Loucy (cell line): ENCODE measurements at regions not wholly inside any gene's neighbourhood (a gene's known extent, or its start where the extent isn't known, plus 50 kb on each side); places are given as distances from the start of the nearest gene placed in this dataset.

Experiments used
- EZH2phosphoT487 ChIP-seq: fragments of 200-600 bp; IDR thresholded peaks from 2 replicates; pipeline ENCODE4 v1.6.1; 2018; ENCODE audit warnings: antibody characterized with exemption, mild to moderate bottlenecking, moderate library complexity, borderline replicate concordance
- TF ChIP-seq, protein P1 (sequence below): fragments of 200-600 bp; sonication (generic); conservative IDR thresholded peaks from 2 replicates; pipeline ENCODE4 v1.5.1; 2014; ENCODE audit warnings: mild to moderate bottlenecking, antibody characterized with exemption, low read length

DNA sequence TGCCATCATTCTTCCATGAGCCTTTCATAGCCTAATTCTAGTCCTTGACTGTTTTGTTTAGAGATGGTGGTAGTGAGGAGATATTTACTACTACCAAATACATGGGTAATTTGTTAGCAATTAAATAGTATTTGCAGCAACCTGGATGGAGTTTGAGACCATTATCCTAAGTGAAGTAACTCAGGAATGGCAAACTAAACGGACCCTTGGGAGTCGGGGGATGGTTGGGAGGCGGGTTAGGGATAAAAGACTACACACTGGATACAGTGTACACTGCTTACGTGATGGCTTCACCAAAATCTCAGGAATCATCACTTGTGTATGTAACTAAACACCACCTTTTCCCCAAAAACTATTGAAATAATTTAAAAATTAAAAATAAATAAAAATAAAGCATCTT is 809.2 kb upstream of the ZNF608 start:
- TF ChIP-seq, protein P1, sequence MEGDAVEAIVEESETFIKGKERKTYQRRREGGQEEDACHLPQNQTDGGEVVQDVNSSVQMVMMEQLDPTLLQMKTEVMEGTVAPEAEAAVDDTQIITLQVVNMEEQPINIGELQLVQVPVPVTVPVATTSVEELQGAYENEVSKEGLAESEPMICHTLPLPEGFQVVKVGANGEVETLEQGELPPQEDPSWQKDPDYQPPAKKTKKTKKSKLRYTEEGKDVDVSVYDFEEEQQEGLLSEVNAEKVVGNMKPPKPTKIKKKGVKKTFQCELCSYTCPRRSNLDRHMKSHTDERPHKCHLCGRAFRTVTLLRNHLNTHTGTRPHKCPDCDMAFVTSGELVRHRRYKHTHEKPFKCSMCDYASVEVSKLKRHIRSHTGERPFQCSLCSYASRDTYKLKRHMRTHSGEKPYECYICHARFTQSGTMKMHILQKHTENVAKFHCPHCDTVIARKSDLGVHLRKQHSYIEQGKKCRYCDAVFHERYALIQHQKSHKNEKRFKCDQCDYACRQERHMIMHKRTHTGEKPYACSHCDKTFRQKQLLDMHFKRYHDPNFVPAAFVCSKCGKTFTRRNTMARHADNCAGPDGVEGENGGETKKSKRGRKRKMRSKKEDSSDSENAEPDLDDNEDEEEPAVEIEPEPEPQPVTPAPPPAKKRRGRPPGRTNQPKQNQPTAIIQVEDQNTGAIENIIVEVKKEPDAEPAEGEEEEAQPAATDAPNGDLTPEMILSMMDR = no peak
- TF ChIP-seq EZH2phosphoT487 = no peak
